A549 (cell line): ENCODE measurements at regions not wholly inside any gene's neighbourhood (a gene's known extent, or its start where the extent isn't known, plus 50 kb on each side); places are given as distances from the start of the nearest gene placed in this dataset.

Experiments used
- CTCF ChIP-seq: fragments of >200 bp; sonication (Bioruptor Twin); formaldehyde crosslinking; IDR thresholded peaks from 3 replicates; pipeline ENCODE4 v1.5.1; 2016
- EP300 ChIP-seq, 2 experiments: fragments of >200 bp; sonication (Bioruptor Twin); formaldehyde crosslinking; IDR thresholded peaks; 2 replicates in 1 of 2; 3 replicates in 1 of 2; pipeline ENCODE4 v1.6.1; 2016 to 2017
- ESRRA ChIP-seq: fragments of 150-350 bp; IDR thresholded peaks from 2 replicates; pipeline ENCODE4 v1.6.1; 2014; ENCODE audit warnings: mild to moderate bottlenecking, low read length, borderline replicate concordance
- JUNB ChIP-seq: fragments of >200 bp; sonication (Bioruptor Twin); formaldehyde crosslinking; IDR thresholded peaks from 2 replicates; pipeline ENCODE4 v1.6.1; 2016
- KDM5A ChIP-seq: fragments of 200-600 bp; sonication (generic); IDR thresholded peaks from 2 replicates; pipeline ENCODE4 v1.6.1; 2016; ENCODE audit warnings: antibody characterized with exemption, mild to moderate bottlenecking
- MAX ChIP-seq: IDR thresholded peaks from 2 replicates; pipeline ENCODE4 v1.6.1; 2012
- MYC ChIP-seq: IDR thresholded peaks from 2 replicates; pipeline ENCODE4 v1.6.1; 2012; ENCODE audit warnings: mild to moderate bottlenecking, inconsistent platforms, low read length, improper control_type of control experiment, borderline replicate concordance
- NR3C1 ChIP-seq: fragments of >200 bp; sonication (Bioruptor Twin); formaldehyde crosslinking; IDR thresholded peaks from 3 replicates; pipeline ENCODE4 v1.6.1; 2017
- POLR2A ChIP-seq: IDR thresholded peaks from 2 replicates; pipeline ENCODE4 v1.6.1; 2012; ENCODE audit warnings: mild to moderate bottlenecking, low read length
- POLR2AphosphoS2 ChIP-seq: conservative IDR thresholded peaks from 2 replicates; pipeline ENCODE4 v1.6.1; 2012; ENCODE audit warnings: low read length, improper control_type of control experiment, inconsistent platforms
- ZFP36 ChIP-seq: fragments of 450-650 bp; IDR thresholded peaks from 2 replicates; pipeline ENCODE4 v1.6.1; 2014; ENCODE audit warnings: borderline replicate concordance; ENCODE audit not compliant: partially characterized antibody
- ZSCAN20 ChIP-seq: fragments of 250-450 bp; sonication (Bioruptor Pico); IDR thresholded peaks from 2 replicates; pipeline ENCODE4 v1.8.0; 2022; ENCODE audit warnings: mild to moderate bottlenecking, moderate library complexity

- TF ChIP-seq ESRRA (no peak), ZSCAN20 (CRISPR knock-in tag) (no peak), MAX (no peak), CTCF (no peak), KDM5A (no peak), NR3C1 (no peak), POLR2A (no peak), MYC (no peak), ZFP36 (no peak), EP300 (IDR thresholded peaks at IDR 0.05) (no peak), JUNB (no peak), POLR2AphosphoS2 (no peak)
Observed at GRCh38 chr2:122238006-122238559, 482.6 kb downstream of the TSN start.
